Panc1 (cell line): ENCODE measurements at regions not wholly inside any gene's neighbourhood (a gene's known extent, or its start where the extent isn't known, plus 50 kb on each side); places are given as distances from the start of the nearest gene placed in this dataset.

Source experiments
- ATAC-seq: fragments of 200-7000 bp; cut with Tn5 transposase; 2 replicates; pipeline ENCODE4 v1.9.1; 2020; ENCODE audit warnings: mild to moderate bottlenecking, moderate library complexity
- BruUV-seq: library from RNA; stranded (reverse); fragments of 400-500 nt; replicated peaks from 2 replicates; lab custom pipeline; 2021; lab: Mats Ljungman, UMichigan
- CTCF ChIA-PET: fragments of 300-600 bp; sonication (Branson Sonifier 250); formaldehyde crosslinking; loops from one replicate; lab custom pipeline; 2022; ENCODE audit warnings: antibody characterized with exemption; lab: Charles Lee
- POLR2A ChIA-PET: fragments of 300-600 bp; sonication (Branson Sonifier 250); formaldehyde crosslinking; loops from one replicate; lab custom pipeline; 2022; ENCODE audit warnings: antibody characterized with exemption; lab: Charles Lee
- DNase-seq: peaks from one replicate; pipeline ENCODE4 v3.0.0-alpha.2; 2010; ENCODE audit warnings: low read depth, low spot score
- H3K27ac ChIP-seq: 2 replicates; pipeline ENCODE4 v1.5.1; 2011; ENCODE audit warnings: mild to moderate bottlenecking, low read length, inconsistent platforms
- H3K27me3 ChIP-seq: fragments of 200-500 bp; sonication (Bioruptor generic); 2 replicates; pipeline ENCODE4 v1.6.0; 2014; ENCODE audit warnings: low read length, inconsistent platforms; ENCODE audit not compliant: control insufficient read depth, insufficient read depth
- H3K36me3 ChIP-seq: fragments of 200-500 bp; sonication (Bioruptor generic); 2 replicates; pipeline ENCODE4 v1.5.1; 2014; ENCODE audit warnings: inconsistent platforms, mild to moderate bottlenecking, low read length, moderate library complexity; ENCODE audit not compliant: control insufficient read depth, insufficient read depth
- H3K4me1 ChIP-seq: 2 replicates; pipeline ENCODE4 v1.5.1; 2011; ENCODE audit warnings: inconsistent platforms, mild to moderate bottlenecking, low read length, moderate library complexity; ENCODE audit not compliant: control insufficient read depth, insufficient read depth
- H3K4me3 ChIP-seq, 2 experiments: 2 replicates each; pipeline ENCODE4 v1.5.1; 2011 to 2012; ENCODE audit warnings: low read depth in 2 of 2, low read length in 2 of 2, mild to moderate bottlenecking in 2 of 2, inconsistent platforms in 1 of 2, moderate library complexity in 1 of 2
- H3K9me3 ChIP-seq: fragments of 200-500 bp; sonication (Bioruptor generic); 2 replicates; pipeline ENCODE4 v1.5.1; 2014; ENCODE audit warnings: low read depth, mild to moderate bottlenecking, inconsistent platforms, low read length, moderate library complexity; ENCODE audit not compliant: control insufficient read depth, insufficient read depth
- POLR2AphosphoS5 ChIP-seq: IDR thresholded peaks from 2 replicates; pipeline ENCODE4 v1.6.1; 2012; ENCODE audit warnings: mild to moderate bottlenecking, low read depth, low read length, moderate library complexity
- REST ChIP-seq, 2 experiments: IDR thresholded peaks; 2 replicates each; pipeline ENCODE4 v1.6.1; 2011 to 2012; ENCODE audit warnings: low read depth in 2 of 2, control low read depth in 1 of 2, low read length in 1 of 2, mild to moderate bottlenecking in 1 of 2, moderate library complexity in 1 of 2; ENCODE audit not compliant: insufficient read depth in 1 of 2
- SIN3A ChIP-seq: IDR thresholded peaks from 2 replicates; pipeline ENCODE4 v1.6.1; 2012; ENCODE audit warnings: low read depth, mild to moderate bottlenecking, low read length, moderate library complexity, borderline replicate concordance; ENCODE audit not compliant: insufficient read depth
- TCF7L2 ChIP-seq: IDR thresholded peaks from 2 replicates; pipeline ENCODE4 v1.6.1; 2011; ENCODE audit warnings: mild to moderate bottlenecking, low read depth, low read length, inconsistent platforms
- in situ Hi-C: cut with HindIII; loops from 2 replicates; pipeline ENCODE4 v1.10.0; 2016; ENCODE audit warnings: low sequenced_read_pairs, low pct_unique_long_range_greater_than_20kb
- intact Hi-C: fragments of 100-400 bp; cut with micrococcal nuclease; formaldehyde crosslinking; loops from one replicate; pipeline ENCODE4 v1.10.0; 2022; ENCODE audit not compliant: unreplicated experiment
- TF ChIP-seq, protein P1 (sequence below): fragments of 450-650 bp; IDR thresholded peaks from 2 replicates; pipeline ENCODE4 v1.5.1; 2017; ENCODE audit warnings: mild to moderate bottlenecking

DNA sequence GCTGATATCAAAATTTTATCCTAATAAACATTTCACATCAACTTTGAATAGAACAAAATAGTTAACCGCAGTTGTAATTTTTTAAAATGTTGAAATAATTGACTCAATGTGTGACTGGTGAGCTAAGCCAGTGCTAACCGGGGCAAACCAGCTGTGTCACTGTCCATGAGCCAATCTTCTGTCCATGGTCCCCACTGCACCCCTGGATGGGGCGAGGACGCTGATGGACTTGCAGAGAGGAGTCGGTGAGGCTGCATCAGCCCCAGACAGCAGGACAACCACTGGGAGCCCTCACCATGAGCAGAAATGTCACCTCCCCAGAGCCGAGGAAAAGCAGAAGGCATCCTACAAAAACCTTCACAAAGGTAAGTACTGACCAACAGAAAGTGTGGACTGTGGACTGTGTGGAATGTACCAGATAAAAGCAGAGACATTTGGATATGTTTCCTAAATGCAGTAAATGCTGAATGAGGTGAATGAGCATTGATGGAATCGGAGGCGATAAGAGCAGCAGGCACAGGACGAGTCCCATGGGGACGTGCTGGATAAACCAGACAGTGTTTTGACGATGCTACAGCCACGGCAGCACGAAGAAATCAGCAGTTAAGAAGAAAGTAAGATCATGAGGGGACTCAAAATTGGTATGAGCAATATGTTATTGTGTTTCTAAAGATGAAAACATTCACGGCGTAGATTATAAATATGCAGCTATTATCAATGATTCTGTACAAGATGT, 115.0 kb upstream of the BACE2 start:
- H3K27ac ChIP-seq, result no peak overlapping the region
- ATAC-seq (no peak), DNase-seq (no peak)
- H3K4me1 ChIP-seq, result no peaks in the 10 kb centered on the region
- CTCF ChIA-PET, result no interaction called here
- no peaks in the 10 kb centered on the region; the same call in 1 of the 2 replicates for H3K27me3 ChIP-seq
- in situ Hi-C loops (no loop called here), intact Hi-C loops (no loop called here)
- H3K4me3 ChIP-seq, result no peak overlapping the region
- POLR2A ChIA-PET, result no interaction called here
- no peaks in the 10 kb centered on the region for H3K36me3 ChIP-seq
- TF ChIP-seq SIN3A (no peak), TCF7L2 (no peak), REST (IDR thresholded peaks at IDR 0.05; ENCODE audit: insufficient read depth in 1 of 2, low read depth in 2 of 2, low read length in 1 of 2) (no peak), POLR2AphosphoS5 (no peak)
- TF ChIP-seq, protein P1, sequence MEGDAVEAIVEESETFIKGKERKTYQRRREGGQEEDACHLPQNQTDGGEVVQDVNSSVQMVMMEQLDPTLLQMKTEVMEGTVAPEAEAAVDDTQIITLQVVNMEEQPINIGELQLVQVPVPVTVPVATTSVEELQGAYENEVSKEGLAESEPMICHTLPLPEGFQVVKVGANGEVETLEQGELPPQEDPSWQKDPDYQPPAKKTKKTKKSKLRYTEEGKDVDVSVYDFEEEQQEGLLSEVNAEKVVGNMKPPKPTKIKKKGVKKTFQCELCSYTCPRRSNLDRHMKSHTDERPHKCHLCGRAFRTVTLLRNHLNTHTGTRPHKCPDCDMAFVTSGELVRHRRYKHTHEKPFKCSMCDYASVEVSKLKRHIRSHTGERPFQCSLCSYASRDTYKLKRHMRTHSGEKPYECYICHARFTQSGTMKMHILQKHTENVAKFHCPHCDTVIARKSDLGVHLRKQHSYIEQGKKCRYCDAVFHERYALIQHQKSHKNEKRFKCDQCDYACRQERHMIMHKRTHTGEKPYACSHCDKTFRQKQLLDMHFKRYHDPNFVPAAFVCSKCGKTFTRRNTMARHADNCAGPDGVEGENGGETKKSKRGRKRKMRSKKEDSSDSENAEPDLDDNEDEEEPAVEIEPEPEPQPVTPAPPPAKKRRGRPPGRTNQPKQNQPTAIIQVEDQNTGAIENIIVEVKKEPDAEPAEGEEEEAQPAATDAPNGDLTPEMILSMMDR, result no peak
- no TSS peak for BruUV-seq
- H3K9me3 ChIP-seq, result no peaks in the 10 kb centered on the region

GRCh38 chr21:41054018-41054578, 113.9 kb upstream of the BACE2 start:
- DNase-seq, result no peak
- Histone ChIP-seq H3K9me3 (no peaks in the 10 kb centered on the region), H3K36me3 (no peaks in the 10 kb centered on the region), H3K4me1 (no peaks in the 10 kb centered on the region), H3K27ac (no peak overlapping the region), H3K27me3 (no peaks in the 10 kb centered on the region; the same call in 1 of the 2 replicates), H3K4me3 (no peak overlapping the region)
- CTCF ChIA-PET, result no interaction called here
- ATAC-seq, result no peak
- POLR2A ChIA-PET, result no interaction called here
- no TSS peak for BruUV-seq
- TF ChIP-seq REST (IDR thresholded peaks at IDR 0.05; ENCODE audit: insufficient read depth in 1 of 2, low read depth in 2 of 2, low read length in 1 of 2) (no peak), POLR2AphosphoS5 (no peak), TCF7L2 (no peak), SIN3A (no peak)
- TF ChIP-seq, protein P1, result no peak
- in situ Hi-C loops, result no loop called here
- intact Hi-C loops, result no loop called here
